GM21515 (cell line): ENCODE measurements at regions not wholly inside any gene's neighbourhood (a gene's known extent, or its start where the extent isn't known, plus 50 kb on each side); places are given as distances from the start of the nearest gene placed in this dataset.
"Not testable (repeated sequence)": the region's sequence is repeated elsewhere in the genome, so short reads cannot be mapped to it uniquely, and the experiment has no call there.

Experiments
- ATAC-seq: cut with Tn5 transposase; IDR thresholded peaks from one replicate; pipeline ENCODE4 v1.9.1; 2021; ENCODE audit not compliant: unreplicated experiment

DNA sequence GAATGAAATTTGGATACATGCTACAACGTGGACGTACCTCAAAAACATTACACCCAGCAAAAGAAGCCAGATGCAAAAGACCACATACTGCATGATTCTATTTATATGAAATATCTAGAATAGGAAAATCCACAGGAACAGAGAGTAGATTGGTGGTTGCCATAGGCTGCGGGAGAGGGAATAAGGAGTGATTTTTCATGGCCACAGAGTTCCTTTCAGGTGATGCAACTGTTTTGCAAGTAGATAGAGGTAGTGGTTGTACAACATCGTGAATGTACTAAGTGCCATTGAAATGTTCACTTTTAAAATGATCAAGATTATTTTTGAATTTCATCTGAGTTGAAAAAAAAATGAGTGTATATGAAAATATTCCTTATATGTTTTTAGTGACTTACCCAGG, 115.3 kb upstream of the RUNX1 start:
- no peak for ATAC-seq

DNA sequence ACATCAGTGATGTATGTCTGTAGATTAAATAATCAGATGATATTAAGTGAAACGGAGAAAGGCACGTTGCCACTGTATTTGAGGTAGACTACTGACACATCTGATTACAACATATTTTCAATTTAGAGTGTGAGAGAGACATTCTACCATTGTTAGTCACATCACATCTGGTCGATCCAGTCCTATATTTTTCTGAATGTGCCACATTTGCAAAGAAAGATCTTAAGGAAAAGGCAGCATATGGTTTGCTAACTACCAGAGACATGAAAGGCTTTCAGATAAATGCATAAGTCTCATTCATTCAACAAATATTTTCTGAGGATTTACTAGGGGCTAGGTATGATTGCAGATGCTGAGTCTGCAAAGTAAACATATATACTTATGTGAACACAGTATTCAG, 114.3 kb upstream of the RUNX1 start:
- no peak for ATAC-seq

DNA sequence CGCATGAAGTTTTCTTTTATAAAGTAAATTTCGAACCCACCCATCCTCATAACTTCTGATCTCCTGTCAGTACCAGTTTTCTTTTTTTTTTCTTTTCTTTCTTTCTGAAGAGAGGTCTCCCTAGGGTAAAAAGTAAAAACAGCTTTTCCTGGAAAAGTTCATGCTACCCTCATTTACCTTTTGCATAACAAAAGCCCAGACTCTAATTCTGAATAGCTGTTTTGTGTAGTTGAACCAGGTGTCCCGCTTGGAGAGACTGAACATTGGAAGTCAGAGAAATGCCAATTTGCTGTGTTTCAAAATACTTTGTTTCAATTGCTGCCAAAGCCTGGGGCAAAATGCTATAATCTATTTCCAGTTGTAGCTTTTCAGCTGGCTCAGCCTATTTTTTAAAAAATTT, 113.7 kb upstream of the RUNX1 start:
- no peak for ATAC-seq

DNA sequence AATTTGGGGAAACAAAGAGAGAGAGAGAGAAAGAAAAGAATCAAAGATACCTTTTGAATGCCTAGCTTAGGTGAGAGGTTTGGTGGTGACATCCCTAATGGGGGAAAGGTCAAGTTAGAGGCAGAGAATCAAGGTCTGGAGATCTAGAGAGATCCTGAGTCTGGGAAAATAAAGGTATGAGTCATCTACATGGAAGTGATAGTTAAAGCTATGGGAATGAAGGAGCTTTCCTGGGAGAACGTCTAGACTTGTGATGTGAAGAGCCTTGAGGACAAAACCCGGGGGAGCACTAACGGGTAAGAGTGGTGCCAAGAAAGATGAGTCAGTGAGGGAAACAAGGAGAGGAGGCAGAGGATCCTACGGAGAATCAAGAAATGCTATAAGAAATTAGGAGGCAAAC, 110.8 kb upstream of the RUNX1 start:
- ATAC-seq: no peak

DNA sequence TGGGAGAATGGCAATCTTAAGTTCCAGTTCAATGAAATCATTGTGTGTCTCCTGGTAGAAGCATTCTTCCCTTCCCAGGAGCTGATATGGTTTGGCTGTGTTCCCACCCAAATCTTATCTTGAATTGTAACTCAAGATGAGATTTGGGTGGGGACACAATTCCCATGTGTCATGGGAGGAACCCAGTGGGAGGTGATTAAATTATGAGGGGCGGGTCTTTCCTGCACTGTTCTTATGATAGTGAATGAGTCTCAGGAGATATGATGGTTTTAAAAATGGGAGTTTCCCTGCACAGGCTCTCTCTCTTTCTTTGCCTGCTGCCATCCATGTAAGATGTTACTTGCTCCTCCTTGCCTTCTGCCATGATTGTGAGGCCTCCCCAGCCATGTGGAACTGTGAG, 108.3 kb upstream of the RUNX1 start:
- ATAC-seq: not testable (repeated sequence)

GRCh38 chr21:35156293-35157278, 107.5 kb upstream of the RUNX1 start:
- ATAC-seq: no peak

GRCh38 chr21:35154788-35155187, 105.7 kb upstream of the RUNX1 start:
- ATAC-seq: no peak

DNA sequence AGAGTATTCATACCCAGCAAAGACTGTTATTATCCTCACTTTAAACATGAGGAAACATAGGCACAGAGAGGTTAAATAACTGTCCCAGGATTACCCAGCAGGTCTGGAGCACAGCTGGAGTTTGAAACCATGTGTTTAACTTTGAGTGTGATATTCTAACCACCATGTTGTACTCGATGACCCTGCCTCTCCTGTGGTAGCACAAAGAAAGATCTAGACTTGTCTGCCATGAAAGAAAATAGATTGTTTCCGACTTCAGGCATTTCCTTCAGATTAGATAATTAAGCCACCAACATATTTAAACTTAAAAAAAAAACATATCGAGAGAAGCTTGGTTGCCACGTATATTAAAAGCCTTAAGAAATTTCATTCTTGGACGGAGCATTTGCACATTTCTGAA, 104.6 kb upstream of the RUNX1 start:
- ATAC-seq: no peak

- ATAC-seq: no peak
These were observed 101.6 kb upstream of the RUNX1 start for GRCh38 chr21:35150562-35151226.

GRCh38 chr21:35149698-35150097, 100.6 kb upstream of the RUNX1 start:
- no peak for ATAC-seq

DNA sequence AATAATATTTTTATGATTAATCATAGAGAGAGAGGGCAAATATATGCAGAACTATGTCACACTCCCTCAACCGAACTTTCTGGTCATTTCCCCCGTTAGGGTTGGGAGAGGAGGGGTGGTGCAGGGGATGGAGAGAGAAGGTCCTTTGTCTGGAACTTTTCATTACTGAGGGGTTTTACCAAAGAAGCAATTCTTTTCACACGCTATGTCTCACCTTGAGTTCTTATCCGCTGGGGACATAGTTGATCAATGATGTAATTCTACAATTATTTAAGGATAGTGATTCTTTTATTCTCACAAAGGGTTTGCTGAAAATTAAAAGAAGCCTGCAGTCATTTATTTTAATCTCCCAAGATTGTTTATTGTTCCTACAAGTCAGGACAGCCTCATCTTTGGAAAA, 98.3 kb upstream of the RUNX1 start:
- ATAC-seq: no peak

- no peak for ATAC-seq
These were observed 96.6 kb upstream of the RUNX1 start for GRCh38 chr21:35145626-35146233.

- no peak for ATAC-seq
These were observed 95.9 kb upstream of the RUNX1 start for GRCh38 chr21:35144978-35145377.

DNA sequence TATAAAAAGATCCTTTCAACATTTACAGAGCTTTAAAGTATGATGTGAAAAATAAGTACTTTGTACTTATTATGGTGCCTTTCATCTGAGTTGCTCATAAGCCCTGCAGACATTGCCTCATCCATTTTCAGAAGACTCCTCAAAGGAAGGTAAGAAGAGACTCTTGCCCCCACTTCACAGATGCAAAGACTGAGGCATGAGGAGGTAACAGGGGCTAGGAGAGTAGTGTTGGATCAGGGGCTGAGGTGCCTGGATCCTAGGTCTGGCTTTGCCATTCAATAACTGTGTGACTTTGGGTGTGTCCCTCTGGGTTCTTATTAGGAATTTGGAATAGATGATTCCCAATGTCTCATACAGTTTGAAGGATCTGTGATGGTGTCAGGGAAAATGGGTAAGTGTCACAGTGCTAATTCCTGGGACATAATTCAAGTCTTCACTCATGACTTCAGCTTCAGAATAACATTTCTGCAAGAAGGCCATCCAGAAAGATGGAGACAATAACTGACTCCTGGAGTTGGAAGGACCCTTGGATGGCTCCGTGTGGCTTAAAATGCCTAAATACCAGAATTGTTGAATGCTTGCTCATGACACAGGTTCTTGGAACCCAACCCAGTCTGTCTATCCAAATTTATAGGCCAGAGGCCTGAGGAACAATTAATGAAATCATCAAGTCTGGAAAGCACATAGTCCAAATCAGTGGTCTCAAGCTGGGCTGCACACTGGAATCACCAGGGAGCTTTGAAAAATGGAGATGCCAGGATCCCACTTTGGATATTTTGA, 93.1 kb upstream of the RUNX1 start:
- no peak for ATAC-seq

GRCh38 chr21:35139382-35139715, 90.2 kb upstream of the RUNX1 start:
- ATAC-seq: no peak

DNA sequence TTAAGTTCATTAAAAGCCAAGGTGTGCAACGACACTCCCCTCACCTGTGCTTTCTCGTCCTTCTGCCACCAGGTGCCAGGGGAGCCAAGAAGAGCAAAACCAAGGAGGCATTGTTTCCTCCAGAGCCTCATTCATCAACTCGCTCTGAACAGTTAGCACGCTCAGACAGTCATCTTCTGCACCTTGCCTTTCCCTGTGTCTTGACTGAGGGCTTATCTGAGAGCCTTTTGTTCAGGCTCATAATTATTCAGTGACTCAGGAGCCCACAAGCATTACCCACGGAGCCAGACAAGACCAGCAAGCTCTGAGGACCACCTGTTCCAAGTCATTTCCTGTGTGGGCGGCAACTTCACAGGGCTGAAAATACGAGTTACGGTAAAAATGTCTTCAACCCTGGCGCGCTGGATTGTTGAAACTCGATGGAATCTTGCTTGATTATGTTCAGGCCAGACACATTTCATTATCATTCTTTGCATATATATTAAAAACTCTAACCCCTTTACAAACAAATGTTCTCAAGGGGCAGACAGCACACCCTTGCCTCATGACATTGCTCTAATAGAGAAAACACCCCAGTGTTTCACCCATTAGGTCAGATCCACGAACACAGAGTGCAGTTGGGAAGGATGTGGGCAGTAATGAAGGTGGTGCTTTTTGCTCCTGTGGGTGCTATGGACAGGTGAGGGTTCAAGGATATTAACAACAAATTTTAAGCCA, 89.7 kb upstream of the RUNX1 start:
- no peak for ATAC-seq

DNA sequence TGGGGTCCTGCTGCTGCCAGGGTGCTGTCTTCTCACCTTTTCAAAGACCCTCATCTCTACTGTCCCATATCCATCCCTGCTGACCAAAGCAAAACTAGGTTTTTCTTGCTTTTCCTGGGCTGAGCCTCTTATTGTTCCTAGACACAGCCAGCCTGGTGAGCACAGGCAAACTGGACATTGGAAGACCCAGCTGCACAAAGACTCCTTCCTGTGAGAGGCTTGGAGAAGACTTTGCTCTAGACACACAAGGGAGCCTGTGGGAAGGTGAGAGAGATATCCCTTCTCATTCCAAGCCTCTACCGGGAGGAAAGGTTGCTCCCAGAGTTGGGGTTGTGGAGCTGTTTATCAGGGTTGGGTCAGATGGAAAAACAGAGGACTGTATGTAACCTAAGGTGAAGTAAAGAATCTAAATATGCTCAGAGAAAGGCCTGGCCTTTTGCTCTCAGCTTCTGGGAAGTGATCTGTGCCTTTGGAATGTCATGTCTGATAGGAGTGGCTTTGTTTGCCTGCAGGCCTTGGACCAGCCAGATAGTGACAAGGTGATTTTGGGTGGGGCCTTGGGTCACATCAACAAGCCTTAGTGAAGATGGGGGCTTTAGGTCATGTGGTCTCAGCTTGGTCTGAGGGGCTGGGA, 87.6 kb upstream of the RUNX1 start:
- ATAC-seq: no peak

DNA sequence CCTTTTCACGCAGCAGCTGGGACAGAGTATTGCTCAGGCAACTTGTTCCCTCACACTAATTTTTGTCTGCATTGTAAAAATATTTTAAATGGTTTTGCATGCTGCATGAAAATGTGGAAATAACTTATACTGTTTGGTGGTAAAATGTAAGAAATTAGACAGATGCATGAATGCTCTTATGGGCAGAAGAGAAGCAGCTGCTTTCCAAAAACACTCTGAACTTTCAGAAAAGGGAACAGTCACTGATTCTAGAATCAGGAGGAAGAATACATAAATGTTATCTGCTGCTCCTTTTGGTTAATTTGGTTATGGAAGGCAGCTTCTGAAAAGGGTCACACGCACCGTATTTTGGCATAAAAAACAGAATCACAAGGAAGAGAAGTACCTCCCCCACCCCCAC, 87.0 kb upstream of the RUNX1 start:
- ATAC-seq: no peak

GRCh38 chr21:35135481-35135880, 86.4 kb upstream of the RUNX1 start:
- no peak for ATAC-seq

DNA sequence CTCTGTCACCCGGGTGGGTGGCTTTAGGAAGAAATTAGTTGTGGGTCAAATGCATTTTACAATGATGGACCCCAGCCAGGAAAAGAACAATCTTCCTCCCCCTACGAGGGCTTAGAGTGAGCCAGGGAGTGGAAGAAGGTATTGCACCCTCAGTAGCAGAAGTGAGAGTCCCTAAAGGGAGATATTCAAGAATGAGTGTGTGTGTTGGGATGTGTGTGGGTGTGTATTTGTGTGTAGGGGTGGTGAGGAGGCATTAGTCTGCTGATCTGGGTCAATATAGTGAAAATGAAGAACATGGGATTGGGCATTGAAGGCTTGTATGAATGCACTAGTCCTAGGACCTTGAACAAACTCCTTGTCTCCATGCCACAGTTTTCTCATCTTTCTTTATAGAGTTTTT, 85.2 kb upstream of the RUNX1 start:
- no peak for ATAC-seq
